ENCODE measurements at regions not wholly inside any gene's neighbourhood (a gene's known extent, or its start where the extent isn't known, plus 50 kb on each side); places are given as distances from the start of the nearest gene placed in this dataset.

DNA sequence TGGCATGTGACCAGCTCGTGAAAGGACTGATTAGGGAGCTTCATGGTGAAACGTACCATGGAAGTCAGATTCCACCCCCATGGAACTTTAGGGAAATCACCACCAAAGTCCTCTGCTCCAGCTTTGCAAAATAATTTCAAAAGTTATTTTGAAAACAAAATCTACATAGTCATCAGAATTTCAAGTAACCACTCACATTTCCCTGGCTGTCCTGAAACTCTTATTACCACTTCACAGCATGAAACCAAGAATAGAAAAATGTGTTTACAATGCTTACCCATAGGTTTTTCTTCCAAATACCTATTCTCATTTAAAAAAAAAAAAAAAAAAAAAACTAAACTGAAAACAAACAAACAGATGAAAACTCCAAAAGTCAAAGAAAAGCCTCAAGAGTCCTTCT, 198.7 kb downstream of the PDGFRA start (continued):
- TF ChIP-seq FOSL1 (IDR thresholded peaks at IDR 0.05; ENCODE audit: insufficient read depth, low read depth, low read length), result no peak
- TF ChIP-seq HDAC2 (IDR thresholded peaks at IDR 0.05; ENCODE audit: borderline replicate concordance in 1 of 2, low read depth in 2 of 2, low read length in 2 of 2), result no peak
- TF ChIP-seq, protein P1, sequence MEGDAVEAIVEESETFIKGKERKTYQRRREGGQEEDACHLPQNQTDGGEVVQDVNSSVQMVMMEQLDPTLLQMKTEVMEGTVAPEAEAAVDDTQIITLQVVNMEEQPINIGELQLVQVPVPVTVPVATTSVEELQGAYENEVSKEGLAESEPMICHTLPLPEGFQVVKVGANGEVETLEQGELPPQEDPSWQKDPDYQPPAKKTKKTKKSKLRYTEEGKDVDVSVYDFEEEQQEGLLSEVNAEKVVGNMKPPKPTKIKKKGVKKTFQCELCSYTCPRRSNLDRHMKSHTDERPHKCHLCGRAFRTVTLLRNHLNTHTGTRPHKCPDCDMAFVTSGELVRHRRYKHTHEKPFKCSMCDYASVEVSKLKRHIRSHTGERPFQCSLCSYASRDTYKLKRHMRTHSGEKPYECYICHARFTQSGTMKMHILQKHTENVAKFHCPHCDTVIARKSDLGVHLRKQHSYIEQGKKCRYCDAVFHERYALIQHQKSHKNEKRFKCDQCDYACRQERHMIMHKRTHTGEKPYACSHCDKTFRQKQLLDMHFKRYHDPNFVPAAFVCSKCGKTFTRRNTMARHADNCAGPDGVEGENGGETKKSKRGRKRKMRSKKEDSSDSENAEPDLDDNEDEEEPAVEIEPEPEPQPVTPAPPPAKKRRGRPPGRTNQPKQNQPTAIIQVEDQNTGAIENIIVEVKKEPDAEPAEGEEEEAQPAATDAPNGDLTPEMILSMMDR (IDR thresholded peaks at IDR 0.05; ENCODE audit: control extremely low read depth in 1 of 3, insufficient read depth in 1 of 3, low read depth in 1 of 3, low read length in 3 of 3), result no peak
